GM12873 (cell line): ENCODE measurements at regions not wholly inside any gene's neighbourhood (a gene's known extent, or its start where the extent isn't known, plus 50 kb on each side); places are given as distances from the start of the nearest gene placed in this dataset.

Source experiments
- CTCF ChIP-seq: IDR thresholded peaks from 2 replicates; pipeline ENCODE4 v1.5.1; 2012; ENCODE audit warnings: low read depth, mild to moderate bottlenecking, moderate library complexity, low read length, control low read depth; ENCODE audit not compliant: insufficient read depth; ENCODE audit errors: missing control alignments

DNA sequence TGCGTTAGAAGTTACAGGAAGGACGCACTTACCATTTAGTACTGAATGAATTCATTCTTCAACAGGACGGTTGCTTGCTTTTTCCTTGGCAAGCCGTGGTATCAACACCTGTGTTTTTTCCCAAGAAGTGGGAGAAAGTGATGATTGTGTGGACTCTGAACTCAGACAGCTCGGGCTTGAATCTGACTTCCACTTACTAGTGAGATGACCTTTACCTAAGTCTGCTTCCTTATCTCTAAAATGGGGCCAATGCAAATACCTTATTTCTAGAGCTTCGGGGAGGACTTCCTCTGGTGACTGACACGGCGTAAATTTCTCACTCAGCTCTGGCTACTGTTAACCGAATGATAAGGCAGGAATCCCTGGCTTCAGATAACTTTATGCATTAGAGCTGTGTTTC, 146.8 kb upstream of the RBPJ start:
- no peak for TF ChIP-seq CTCF

GRCh38 chr4:26175006-26175786, 145.6 kb upstream of the RBPJ start:
- TF ChIP-seq CTCF: no peak

GRCh38 chr4:26175905-26176470, 144.8 kb upstream of the RBPJ start:
- no peak for TF ChIP-seq CTCF

- TF ChIP-seq CTCF: no peak
These were observed 144.1 kb upstream of the RBPJ start for GRCh38 chr4:26176598-26177149.

GRCh38 chr4:26178854-26179253, 142.0 kb upstream of the RBPJ start:
- TF ChIP-seq CTCF: no peak

- TF ChIP-seq CTCF: no peak
These were observed 141.5 kb upstream of the RBPJ start for GRCh38 chr4:26179316-26179760.

DNA sequence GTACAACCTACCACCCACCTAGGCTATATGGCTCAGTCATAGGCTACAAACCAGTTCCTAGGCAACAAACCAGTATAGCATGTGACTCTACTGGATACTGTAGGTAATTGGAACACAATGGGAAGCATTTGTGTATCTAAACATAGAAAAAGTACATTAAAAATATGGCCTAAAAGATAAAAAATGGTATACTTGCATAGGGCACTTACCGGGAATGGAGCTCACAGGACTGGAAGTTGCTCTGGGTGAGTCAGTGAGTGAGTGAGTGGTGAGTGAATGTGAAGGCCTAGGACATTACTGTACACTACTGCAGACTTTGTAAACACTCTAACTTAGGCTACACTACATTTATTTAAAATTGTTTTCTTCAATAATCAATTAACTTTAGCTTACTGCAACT, 139.2 kb upstream of the RBPJ start:
- TF ChIP-seq CTCF: no peak
